ENCODE measurements at regions not wholly inside any gene's neighbourhood (a gene's known extent, or its start where the extent isn't known, plus 50 kb on each side); places are given as distances from the start of the nearest gene placed in this dataset.

GRCh38 chr13:62193919-62194318 lies 778.3 kb upstream of the PCDH20 start:
- CTCF ChIA-PET, result no interaction called here

GRCh38 chr13:62185631-62186255 lies 770.1 kb upstream of the PCDH20 start:
- no peaks in the 10 kb centered on the region for H3K27me3 ChIP-seq (replicated peaks in 2 of 5; ENCODE audit: control insufficient read depth in 4 of 5, insufficient read depth in 5 of 5, low read length in 4 of 5)
- H3K36me3 ChIP-seq (ENCODE audit: control insufficient read depth in 4 of 4, insufficient read depth in 4 of 4, low read length in 3 of 4), result no peaks in the 10 kb centered on the region
- ChIA-PET POLR2A (no interaction called here), CTCF (no interaction called here)
- DNase-seq, result no peak
- no peaks in the 10 kb centered on the region for H3K4me1 ChIP-seq (ENCODE audit: control extremely low read depth in 1 of 4, control insufficient read depth in 4 of 4, insufficient read depth in 4 of 4, low read length in 3 of 4)
- no peak overlapping the region for H3K27ac ChIP-seq (ENCODE audit: insufficient read depth in 1 of 2, low read depth in 1 of 2, low read length in 2 of 2, poor library complexity in 1 of 2, severe bottlenecking in 2 of 2)
- no peaks in the 10 kb centered on the region for H3K9me3 ChIP-seq (ENCODE audit: control extremely low read depth in 1 of 5, control insufficient read depth in 4 of 5, insufficient read depth in 2 of 5, low read depth in 1 of 5, low read length in 4 of 5)
- no peak overlapping the region for H3K4me3 ChIP-seq (ENCODE audit: control insufficient read depth in 1 of 7, extremely low read depth in 1 of 7, insufficient read depth in 4 of 7, low read depth in 2 of 7, low read length in 6 of 7)
- WGBS (ENCODE audit: insufficient coverage), result no CpG with 5 or more reads among the region's 1 CpG

More at GRCh38 chr13:62193919-62194318, 778.3 kb upstream of the PCDH20 start:
- H3K36me3 ChIP-seq (ENCODE audit: control insufficient read depth in 4 of 4, insufficient read depth in 4 of 4, low read length in 3 of 4), result no peaks in the 10 kb centered on the region
- no peak for DNase-seq
- H3K9me3 ChIP-seq (ENCODE audit: control extremely low read depth in 1 of 5, control insufficient read depth in 4 of 5, insufficient read depth in 2 of 5, low read depth in 1 of 5, low read length in 4 of 5), result no peaks in the 10 kb centered on the region
- H3K27ac ChIP-seq (ENCODE audit: insufficient read depth in 1 of 2, low read depth in 1 of 2, low read length in 2 of 2, poor library complexity in 1 of 2, severe bottlenecking in 2 of 2), result no peak overlapping the region
- H3K27me3 ChIP-seq (replicated peaks in 2 of 5; ENCODE audit: control insufficient read depth in 4 of 5, insufficient read depth in 5 of 5, low read length in 4 of 5), result no peaks in the 10 kb centered on the region
- H3K4me1 ChIP-seq (ENCODE audit: control extremely low read depth in 1 of 4, control insufficient read depth in 4 of 4, insufficient read depth in 4 of 4, low read length in 3 of 4), result no peaks in the 10 kb centered on the region
- POLR2A ChIA-PET, result no interaction called here
- no peak overlapping the region for H3K4me3 ChIP-seq (ENCODE audit: control insufficient read depth in 1 of 7, extremely low read depth in 1 of 7, insufficient read depth in 4 of 7, low read depth in 2 of 7, low read length in 6 of 7)
- 80% methylated on average over 2 of the region's 2 CpGs for whole genome bisulfite sequencing (ENCODE audit: insufficient coverage)

GRCh38 chr13:62176051-62176450 lies 760.4 kb upstream of the PCDH20 start:
- 83% methylated on average over 1 of the region's 3 CpGs for WGBS (ENCODE audit: insufficient coverage)
- Histone ChIP-seq H3K27ac (ENCODE audit: insufficient read depth in 1 of 2, low read depth in 1 of 2, low read length in 2 of 2, poor library complexity in 1 of 2, severe bottlenecking in 2 of 2) (no peak overlapping the region), H3K4me1 (ENCODE audit: control extremely low read depth in 1 of 4, control insufficient read depth in 4 of 4, insufficient read depth in 4 of 4, low read length in 3 of 4) (no peaks in the 10 kb centered on the region), H3K27me3 (replicated peaks in 2 of 5; ENCODE audit: control insufficient read depth in 4 of 5, insufficient read depth in 5 of 5, low read length in 4 of 5) (no peaks in the 10 kb centered on the region), H3K9me3 (ENCODE audit: control extremely low read depth in 1 of 5, control insufficient read depth in 4 of 5, insufficient read depth in 2 of 5, low read depth in 1 of 5, low read length in 4 of 5) (no peaks in the 10 kb centered on the region), H3K36me3 (ENCODE audit: control insufficient read depth in 4 of 4, insufficient read depth in 4 of 4, low read length in 3 of 4) (no peaks in the 10 kb centered on the region), H3K4me3 (ENCODE audit: control insufficient read depth in 1 of 7, extremely low read depth in 1 of 7, insufficient read depth in 4 of 7, low read depth in 2 of 7, low read length in 6 of 7) (no peak overlapping the region)
- CTCF ChIA-PET, result no interaction called here
- DNase-seq, result no peak
- POLR2A ChIA-PET, result no interaction called here

- Histone ChIP-seq H3K4me3 (ENCODE audit: control insufficient read depth in 1 of 7, extremely low read depth in 1 of 7, insufficient read depth in 4 of 7, low read depth in 2 of 7, low read length in 6 of 7) (no peak overlapping the region), H3K9me3 (ENCODE audit: control extremely low read depth in 1 of 5, control insufficient read depth in 4 of 5, insufficient read depth in 2 of 5, low read depth in 1 of 5, low read length in 4 of 5) (no peaks in the 10 kb centered on the region), H3K27ac (ENCODE audit: insufficient read depth in 1 of 2, low read depth in 1 of 2, low read length in 2 of 2, poor library complexity in 1 of 2, severe bottlenecking in 2 of 2) (no peak overlapping the region), H3K27me3 (replicated peaks in 2 of 5; ENCODE audit: control insufficient read depth in 4 of 5, insufficient read depth in 5 of 5, low read length in 4 of 5) (no peaks in the 10 kb centered on the region), H3K4me1 (ENCODE audit: control extremely low read depth in 1 of 4, control insufficient read depth in 4 of 4, insufficient read depth in 4 of 4, low read length in 3 of 4) (no peaks in the 10 kb centered on the region), H3K36me3 (ENCODE audit: control insufficient read depth in 4 of 4, insufficient read depth in 4 of 4, low read length in 3 of 4) (no peaks in the 10 kb centered on the region)
- POLR2A ChIA-PET, result no interaction called here
- DNase-seq, result no peak
- CTCF ChIA-PET, result no interaction called here
Measured at GRCh38 chr13:62173958-62174357, 758.3 kb upstream of the PCDH20 start.

- H3K36me3 ChIP-seq (ENCODE audit: control insufficient read depth in 4 of 4, insufficient read depth in 4 of 4, low read length in 3 of 4), result no peaks in the 10 kb centered on the region
- H3K4me1 ChIP-seq (ENCODE audit: control extremely low read depth in 1 of 4, control insufficient read depth in 4 of 4, insufficient read depth in 4 of 4, low read length in 3 of 4), result no peaks in the 10 kb centered on the region
- H3K27ac ChIP-seq (ENCODE audit: insufficient read depth in 1 of 2, low read depth in 1 of 2, low read length in 2 of 2, poor library complexity in 1 of 2, severe bottlenecking in 2 of 2), result no peak overlapping the region
- H3K27me3 ChIP-seq (replicated peaks in 2 of 5; ENCODE audit: control insufficient read depth in 4 of 5, insufficient read depth in 5 of 5, low read length in 4 of 5), result no peaks in the 10 kb centered on the region
- H3K9me3 ChIP-seq (ENCODE audit: control extremely low read depth in 1 of 5, control insufficient read depth in 4 of 5, insufficient read depth in 2 of 5, low read depth in 1 of 5, low read length in 4 of 5), result no peaks in the 10 kb centered on the region
- ChIA-PET CTCF (no interaction called here), POLR2A (no interaction called here)
- no CpG with 5 or more reads among the region's 2 CpGs for WGBS (ENCODE audit: insufficient coverage)
- H3K4me3 ChIP-seq (ENCODE audit: control insufficient read depth in 1 of 7, extremely low read depth in 1 of 7, insufficient read depth in 4 of 7, low read depth in 2 of 7, low read length in 6 of 7), result no peak overlapping the region
- no peak for DNase-seq
Measured at GRCh38 chr13:62171697-62172096, 756.0 kb upstream of the PCDH20 start.

GRCh38 chr13:62168891-62169290 lies 753.2 kb upstream of the PCDH20 start:
- DNase-seq, result no peak
- H3K4me1 ChIP-seq (ENCODE audit: control extremely low read depth in 1 of 4, control insufficient read depth in 4 of 4, insufficient read depth in 4 of 4, low read length in 3 of 4), result no peaks in the 10 kb centered on the region
- ChIA-PET POLR2A (no interaction called here), CTCF (interaction anchor here (0.5 kb wide), 1 partner anchor 556 kb away, joined by 3 read pairs; no protein-coding TSS in a partner anchor)
- no peaks in the 10 kb centered on the region for H3K9me3 ChIP-seq (ENCODE audit: control extremely low read depth in 1 of 5, control insufficient read depth in 4 of 5, insufficient read depth in 2 of 5, low read depth in 1 of 5, low read length in 4 of 5)
- H3K36me3 ChIP-seq (ENCODE audit: control insufficient read depth in 4 of 4, insufficient read depth in 4 of 4, low read length in 3 of 4), result no peaks in the 10 kb centered on the region
- no peaks in the 10 kb centered on the region for H3K27me3 ChIP-seq (replicated peaks in 2 of 5; ENCODE audit: control insufficient read depth in 4 of 5, insufficient read depth in 5 of 5, low read length in 4 of 5)
- no peak overlapping the region for H3K4me3 ChIP-seq (ENCODE audit: control insufficient read depth in 1 of 7, extremely low read depth in 1 of 7, insufficient read depth in 4 of 7, low read depth in 2 of 7, low read length in 6 of 7)
- WGBS (ENCODE audit: insufficient coverage), result 98% methylated on average over 13 of the region's 13 CpGs
- no peak overlapping the region for H3K27ac ChIP-seq (ENCODE audit: insufficient read depth in 1 of 2, low read depth in 1 of 2, low read length in 2 of 2, poor library complexity in 1 of 2, severe bottlenecking in 2 of 2)

- POLR2A ChIA-PET, result no interaction called here
Measured at GRCh38 chr13:62167650-62168172, 752.1 kb upstream of the PCDH20 start.

More at GRCh38 chr13:62167650-62168172, 752.1 kb upstream of the PCDH20 start:
- Histone ChIP-seq H3K36me3 (ENCODE audit: control insufficient read depth in 4 of 4, insufficient read depth in 4 of 4, low read length in 3 of 4) (no peaks in the 10 kb centered on the region), H3K9me3 (ENCODE audit: control extremely low read depth in 1 of 5, control insufficient read depth in 4 of 5, insufficient read depth in 2 of 5, low read depth in 1 of 5, low read length in 4 of 5) (no peaks in the 10 kb centered on the region), H3K27ac (ENCODE audit: insufficient read depth in 1 of 2, low read depth in 1 of 2, low read length in 2 of 2, poor library complexity in 1 of 2, severe bottlenecking in 2 of 2) (no peak overlapping the region), H3K4me3 (ENCODE audit: control insufficient read depth in 1 of 7, extremely low read depth in 1 of 7, insufficient read depth in 4 of 7, low read depth in 2 of 7, low read length in 6 of 7) (no peak overlapping the region), H3K27me3 (replicated peaks in 2 of 5; ENCODE audit: control insufficient read depth in 4 of 5, insufficient read depth in 5 of 5, low read length in 4 of 5) (no peaks in the 10 kb centered on the region), H3K4me1 (ENCODE audit: control extremely low read depth in 1 of 4, control insufficient read depth in 4 of 4, insufficient read depth in 4 of 4, low read length in 3 of 4) (no peaks in the 10 kb centered on the region)
- DNase-seq, result no peak
- CTCF ChIA-PET, result no interaction called here
- WGBS (ENCODE audit: insufficient coverage), result 97% methylated on average over 12 of the region's 12 CpGs
